ENCODE measurements at regions not wholly inside any gene's neighbourhood (a gene's known extent, or its start where the extent isn't known, plus 50 kb on each side); places are given as distances from the start of the nearest gene placed in this dataset.
"Not testable (repeated sequence)": the region's sequence is repeated elsewhere in the genome, so short reads cannot be mapped to it uniquely, and the experiment has no call there.

- DNase-seq (ENCODE audit: low spot score), result no peak
These were observed 81.9 kb upstream of the AUTS2 start for GRCh38 chr7:69516238-69516820.

GRCh38 chr7:69517985-69518704 lies 80.1 kb upstream of the AUTS2 start:
- peak; percentile 70 for DNase-seq (ENCODE audit: low spot score)

DNA sequence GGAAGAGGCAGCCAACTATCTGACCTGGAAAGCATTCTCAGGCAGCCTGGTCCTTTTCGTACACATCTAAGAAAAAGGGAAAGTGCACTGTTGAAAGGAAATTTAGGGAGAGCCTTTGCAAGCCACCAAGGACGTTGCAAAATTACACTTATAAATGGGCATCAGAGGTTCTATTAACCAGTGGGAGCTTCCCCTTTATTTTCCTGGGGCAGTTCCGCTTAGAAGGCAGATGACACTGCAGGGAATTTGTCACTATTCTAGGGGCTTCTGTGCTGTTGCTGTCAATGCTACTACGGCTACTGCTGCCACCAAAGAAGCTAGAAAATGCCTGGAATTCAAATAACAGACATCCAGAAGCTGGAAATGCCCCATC lies 79.6 kb upstream of the AUTS2 start:
- DNase-seq (ENCODE audit: low spot score), result no peak

GRCh38 chr7:69526570-69526969 lies 71.7 kb upstream of the AUTS2 start:
- DNase-seq (ENCODE audit: low spot score), result no peak

GRCh38 chr7:69527706-69528105 lies 70.6 kb upstream of the AUTS2 start:
- DNase-seq (ENCODE audit: low spot score), result no peak

DNA sequence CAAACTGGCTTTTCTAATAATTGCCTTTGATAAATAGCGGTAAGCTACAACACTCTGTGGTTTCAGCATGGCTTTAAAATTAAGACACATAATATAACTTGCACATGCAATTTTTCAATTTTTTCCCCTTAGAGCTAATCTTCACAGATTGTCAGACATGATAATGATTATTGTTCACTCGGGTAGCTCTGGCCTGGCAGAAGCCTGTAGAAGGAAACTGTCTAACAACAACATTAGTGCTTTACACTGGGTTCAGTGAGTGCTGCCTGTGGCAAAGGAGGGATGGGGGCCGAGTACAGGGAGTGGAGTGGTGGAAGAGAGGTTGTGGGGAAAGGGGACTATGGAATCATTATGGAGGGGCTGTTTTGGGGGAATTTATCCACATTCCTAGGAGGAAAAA lies 67.2 kb upstream of the AUTS2 start:
- no peak for DNase-seq (ENCODE audit: low spot score)

DNA sequence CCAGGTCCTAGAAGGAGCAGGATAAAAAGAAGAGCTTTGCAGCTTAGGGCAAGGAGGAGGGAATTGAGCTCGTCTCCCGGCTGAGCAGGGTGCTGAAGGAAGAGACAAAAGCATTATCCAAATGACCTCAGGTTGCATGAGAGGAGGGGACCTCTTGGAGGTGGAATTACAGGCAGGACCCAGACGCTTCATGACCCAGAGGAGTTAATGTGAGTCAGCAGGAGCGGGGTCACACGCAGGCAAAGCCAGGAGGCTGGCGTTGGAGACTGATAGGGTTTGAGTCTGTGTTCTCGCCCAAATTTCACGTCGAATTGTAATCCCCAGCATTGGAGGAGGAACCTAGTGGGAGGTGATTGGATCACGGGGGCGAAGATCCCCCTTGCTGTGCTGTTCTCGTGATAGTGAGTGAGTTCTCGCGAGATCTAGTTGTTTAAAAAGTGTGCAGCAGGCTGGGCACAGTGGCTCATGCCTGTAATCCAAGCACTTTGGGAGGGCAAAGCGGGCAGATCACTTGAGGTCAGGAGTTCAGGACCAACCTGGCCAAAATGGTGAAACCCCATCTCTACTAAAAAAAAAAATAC lies 63.7 kb upstream of the AUTS2 start:
- DNase-seq (ENCODE audit: low spot score), result peak; percentile 48

- DNase-seq (ENCODE audit: low spot score), result no peak
These were observed 60.6 kb upstream of the AUTS2 start for GRCh38 chr7:69537691-69538090.

GRCh38 chr7:69539531-69539930 lies 58.7 kb upstream of the AUTS2 start:
- no peak for DNase-seq (ENCODE audit: low spot score)

DNA sequence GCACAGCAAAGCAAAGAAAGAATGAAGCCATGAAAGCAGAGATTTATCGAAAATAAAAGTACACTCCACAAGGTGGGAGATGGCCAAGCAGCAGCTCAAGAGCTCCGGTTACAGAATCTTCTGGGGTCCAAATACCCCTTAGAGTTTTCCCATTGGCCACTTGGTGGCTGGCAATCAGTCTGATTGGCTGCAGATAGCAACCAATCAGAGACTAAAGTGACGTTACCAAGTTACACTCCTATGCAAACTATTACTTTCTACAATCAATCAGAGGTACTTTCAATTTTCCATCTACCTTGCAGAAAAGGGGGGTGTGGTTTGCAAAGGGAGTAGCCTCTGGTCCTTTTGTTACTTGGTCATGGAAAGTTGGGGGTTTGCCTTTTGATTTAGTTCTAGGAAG lies 58.0 kb upstream of the AUTS2 start:
- DNase-seq (ENCODE audit: low spot score), result no peak

GRCh38 chr7:69541779-69542432 lies 56.4 kb upstream of the AUTS2 start:
- not testable (repeated sequence) for DNase-seq (ENCODE audit: low spot score)

- DNase-seq (ENCODE audit: low spot score), result no peak
These were observed 53.1 kb upstream of the AUTS2 start for GRCh38 chr7:69545175-69545574.

Measured in ecto neural progenitor cell (in vitro differentiated cells).